ENCODE measurements at regions not wholly inside any gene's neighbourhood (a gene's known extent, or its start where the extent isn't known, plus 50 kb on each side); places are given as distances from the start of the nearest gene placed in this dataset.

GRCh38 chr12:28851781-28852180, 297.3 kb upstream of the FAR2 start:
- Histone ChIP-seq H3K4me1 (no peaks in the 10 kb centered on the region), H3K36me3 (no peaks in the 10 kb centered on the region), H3K4me3 (no peak overlapping the region), H3K27ac (no peak overlapping the region), H3K9me3 (no peaks in the 10 kb centered on the region), H3K27me3 (no peaks in the 10 kb centered on the region)
- intact Hi-C loops (cut with DNase I; ENCODE audit: low total_unique reads): no loop called here
- TF ChIP-seq POLR2A (IDR thresholded peaks at IDR 0.05) (no peak), CTCF (IDR thresholded peaks at IDR 0.05) (no peak), POLR2AphosphoS5 (IDR thresholded peaks at IDR 0.05) (no peak)
- no peak for DNase-seq (ENCODE audit: low spot score in 2 of 2)

GRCh38 chr12:28855761-28856310, 293.2 kb upstream of the FAR2 start:
- intact Hi-C loops (cut with DNase I; ENCODE audit: low total_unique reads): no loop called here
- H3K4me3 ChIP-seq: no peak overlapping the region
- no peak overlapping the region for H3K27ac ChIP-seq
- no peak for DNase-seq (ENCODE audit: low spot score in 2 of 2)
- no peaks in the 10 kb centered on the region for H3K9me3 ChIP-seq
- H3K27me3 ChIP-seq: no peaks in the 10 kb centered on the region
- no peaks in the 10 kb centered on the region for H3K4me1 ChIP-seq
- TF ChIP-seq POLR2A (IDR thresholded peaks at IDR 0.05): no peak
- no peak for TF ChIP-seq CTCF (IDR thresholded peaks at IDR 0.05)
- TF ChIP-seq POLR2AphosphoS5 (IDR thresholded peaks at IDR 0.05): no peak
- no peaks in the 10 kb centered on the region for H3K36me3 ChIP-seq

- H3K36me3 ChIP-seq: no peaks in the 10 kb centered on the region
- no peak for DNase-seq (ENCODE audit: low spot score in 2 of 2)
- H3K4me1 ChIP-seq: no peaks in the 10 kb centered on the region
- H3K4me3 ChIP-seq: no peak overlapping the region
- no peaks in the 10 kb centered on the region for H3K27me3 ChIP-seq
- no peaks in the 10 kb centered on the region for H3K9me3 ChIP-seq
- TF ChIP-seq POLR2A (IDR thresholded peaks at IDR 0.05) (no peak), POLR2AphosphoS5 (IDR thresholded peaks at IDR 0.05) (no peak), CTCF (IDR thresholded peaks at IDR 0.05) (no peak)
- no peak overlapping the region for H3K27ac ChIP-seq
- intact Hi-C loops (cut with DNase I; ENCODE audit: low total_unique reads): no loop called here
Observed at GRCh38 chr12:28857369-28857768, 291.7 kb upstream of the FAR2 start.

GRCh38 chr12:28859551-28859950, 289.5 kb upstream of the FAR2 start:
- no peak overlapping the region for H3K4me3 ChIP-seq
- H3K9me3 ChIP-seq: no peaks in the 10 kb centered on the region
- no peaks in the 10 kb centered on the region for H3K36me3 ChIP-seq
- no peak for TF ChIP-seq POLR2A (IDR thresholded peaks at IDR 0.05)
- TF ChIP-seq CTCF (IDR thresholded peaks at IDR 0.05): no peak
- TF ChIP-seq POLR2AphosphoS5 (IDR thresholded peaks at IDR 0.05): no peak
- no peaks in the 10 kb centered on the region for H3K4me1 ChIP-seq
- no peak overlapping the region for H3K27ac ChIP-seq
- no peak for DNase-seq (ENCODE audit: low spot score in 2 of 2)
- no peaks in the 10 kb centered on the region for H3K27me3 ChIP-seq
- intact Hi-C loops (cut with DNase I; ENCODE audit: low total_unique reads): no loop called here

- no peak overlapping the region for H3K27ac ChIP-seq
- intact Hi-C loops (cut with DNase I; ENCODE audit: low total_unique reads): no loop called here
- no peaks in the 10 kb centered on the region for H3K4me1 ChIP-seq
- no peak overlapping the region for H3K4me3 ChIP-seq
- no peaks in the 10 kb centered on the region for H3K27me3 ChIP-seq
- TF ChIP-seq POLR2A (IDR thresholded peaks at IDR 0.05) (no peak), POLR2AphosphoS5 (IDR thresholded peaks at IDR 0.05) (no peak), CTCF (IDR thresholded peaks at IDR 0.05) (no peak)
- H3K9me3 ChIP-seq: no peaks in the 10 kb centered on the region
- no peaks in the 10 kb centered on the region for H3K36me3 ChIP-seq
- DNase-seq (ENCODE audit: low spot score in 2 of 2): no peak
Observed at GRCh38 chr12:28865776-28866175, 283.3 kb upstream of the FAR2 start.
